Heart left ventricle (tissue), 16 donors: ENCODE measurements at regions not wholly inside any gene's neighbourhood (a gene's known extent, or its start where the extent isn't known, plus 50 kb on each side); places are given as distances from the start of the nearest gene placed in this dataset.

Source experiments
- ATAC-seq, 4 donors: fragments of 200-7000 bp; cut with Tn5 transposase; one replicate each; pipeline ENCODE4 v1.9.1; 2020 to 2022; ENCODE audit warnings: moderate library complexity in 4 of 4, mild to moderate bottlenecking in 3 of 4, moderate number of reproducible peaks in 1 of 4
- DNase-seq, 5 donors: peaks; one replicate each; pipeline ENCODE4 v3.0.0-alpha.2; 2020
- H3K27ac ChIP-seq, 12 donors: fragments of 200-600 bp; sonication (generic) in 4 of 12; one replicate each; pipeline versions ENCODE4 v1.5.0 to v1.8.0; 2016 to 2022; ENCODE audit warnings: mild to moderate bottlenecking in 2 of 12
- H3K27me3 ChIP-seq, 9 donors: fragments of 200-600 bp; sonication (generic) in 2 of 9; one replicate each; pipeline versions ENCODE4 v1.5.1 to v1.8.0; 2016 to 2022; ENCODE audit warnings: mild to moderate bottlenecking in 3 of 9
- H3K36me3 ChIP-seq, 9 donors: fragments of 200-600 bp; sonication (generic) in 2 of 9; one replicate each; pipeline versions ENCODE4 v1.5.0 to v1.8.0; 2018 to 2022; ENCODE audit warnings: mild to moderate bottlenecking in 2 of 9
- H3K4me1 ChIP-seq, 12 donors: fragments of 200-600 bp; sonication (generic) in 4 of 12; one replicate each; pipeline versions ENCODE4 v1.5.0 to v1.8.0; 2016 to 2022; ENCODE audit warnings: mild to moderate bottlenecking in 3 of 12
- H3K4me3 ChIP-seq, 12 donors: fragments of 200-600 bp; sonication (generic) in 4 of 12; one replicate each; pipeline versions ENCODE4 v1.5.0 to v1.8.0; 2017 to 2022; ENCODE audit warnings: mild to moderate bottlenecking in 9 of 12, moderate library complexity in 4 of 12
- H3K9me3 ChIP-seq, 12 donors: fragments of 200-600 bp; sonication (generic) in 4 of 12; one replicate each; pipeline versions ENCODE4 v1.5.0 to v1.8.0; 2016 to 2022; ENCODE audit warnings: mild to moderate bottlenecking in 1 of 12
- CTCF ChIP-seq, 12 donors: fragments of 200-600 bp; sonication (generic) in 4 of 12; IDR thresholded peaks; one replicate each; pipeline versions ENCODE4 v1.5.0 to v1.8.0; 2018 to 2022; ENCODE audit warnings: antibody characterized with exemption in 12 of 12, mild to moderate bottlenecking in 5 of 12
- POLR2A ChIP-seq, 2 donors: fragments of 450-650 bp; IDR thresholded peaks; one replicate each; pipeline ENCODE4 v1.6.1; 2017; ENCODE audit warnings: antibody characterized with exemption in 2 of 2, mild to moderate bottlenecking in 2 of 2, moderate library complexity in 2 of 2
- WGBS, 4 donors: extraction: QIAGEN DNeasy Blood & Tissue Kit in 2 of 4; methylation state at CpG; one replicate each; pipeline versions ENCODE4 v1.1.5 to v1.1.7; 2013 to 2018; 5-methylcytosine and 5-hydroxymethylcytosine counted together
- intact Hi-C, 10 donors: fragments of 100-400 bp; cut with DNase I; formaldehyde crosslinking; loops; one replicate each; pipeline versions ENCODE4 v1.11.1 to v1.14.2; 2022
- donor health status: ischemic (EF 13 %, LVEDD 7.1; RV severe dilation, severe dysfunction).
- donor health status: healthy with polysubstance abuse.
- donor health status: DM: no; HTN: yes; CAD: no.
- donor health status: DM: no; HTN: no; CAD: no.
- donor health status: ischemic (EF 25% LVEDD 6.9; RV normal size, moderate dysfunction).
- donor health status: ischemic (EF 25% LVEDD 5.7; RV mildly dilated, moderate dysfunction).
- donor health status: healthy.
- donor health status: DM: yes; HTN: yes; CAD: no.
- donor health status: ischemic (EF 35%, LVEDD 5.7; RV mildly dilated, moderate dysfunction).
- donor health status: nonischemic (EF 11% LVEDD 7.7; RV severe dilation, severe dysfunction).
- donor health status: DM: yes; HTN: yes; CAD: no.
- donor health status: PGD.
- donor health status: ischemic (EF 29% LVEDD 5.4; RV normal size, mild dysfunction).
- donor health status: nonischemic (EF 23%, LVEDD 6.1; RV moderate dilation, normal function).

GRCh38 chrX:43225626-43226328, 430.3 kb upstream of the MAOA start:
- DNase-seq = no peak
- no peak for ATAC-seq
- TF ChIP-seq CTCF (IDR thresholded peaks at IDR 0.05) = no peak
- no peak for TF ChIP-seq POLR2A (IDR thresholded peaks at IDR 0.05)
- H3K4me1 ChIP-seq = no peaks in the 10 kb centered on the region
- intact Hi-C loops = no loop called here
- no peaks in the 10 kb centered on the region for H3K27me3 ChIP-seq
- WGBS, 4 donors = 77 to 93% (median 87%) methylated on average over 3 of the region's 3 CpGs
- H3K9me3 ChIP-seq = no peaks in the 10 kb centered on the region
- H3K27ac ChIP-seq = no peak overlapping the region
- no peak overlapping the region for H3K4me3 ChIP-seq
- H3K36me3 ChIP-seq = no peaks in the 10 kb centered on the region

GRCh38 chrX:43238461-43238945, 417.6 kb upstream of the MAOA start:
- Histone ChIP-seq H3K4me1 (no peaks in the 10 kb centered on the region), H3K27me3 (peaks cover 0 to 3% (median 0%) of the 10 kb centered on the region in 9 donors), H3K9me3 (no peaks in the 10 kb centered on the region), H3K4me3 (no peak overlapping the region), H3K27ac (no peak overlapping the region), H3K36me3 (no peaks in the 10 kb centered on the region)
- ATAC-seq = no peak
- no peak for DNase-seq
- intact Hi-C loops = no loop called here
- 50 to 73% (median 54%) methylated on average over 1 of the region's 1 CpG for WGBS, 4 donors
- TF ChIP-seq POLR2A (IDR thresholded peaks at IDR 0.05) = no peak
- no peak for TF ChIP-seq CTCF (IDR thresholded peaks at IDR 0.05)

GRCh38 chrX:43239356-43239755, 416.7 kb upstream of the MAOA start:
- ATAC-seq (no peak), DNase-seq (no peak)
- intact Hi-C loops = no loop called here
- H3K4me3 ChIP-seq = no peak overlapping the region
- no peak overlapping the region for H3K27ac ChIP-seq
- WGBS, 4 donors = 39 to 55% (median 45%) methylated on average over 4 of the region's 4 CpGs
- H3K9me3 ChIP-seq = no peaks in the 10 kb centered on the region
- H3K27me3 ChIP-seq = peaks cover 0 to 3% (median 0%) of the 10 kb centered on the region in 9 donors
- TF ChIP-seq POLR2A (IDR thresholded peaks at IDR 0.05) = no peak
- TF ChIP-seq CTCF (IDR thresholded peaks at IDR 0.05) = no peak
- H3K4me1 ChIP-seq = no peaks in the 10 kb centered on the region
- H3K36me3 ChIP-seq = no peaks in the 10 kb centered on the region

- Histone ChIP-seq H3K27ac (no peak overlapping the region), H3K36me3 (no peaks in the 10 kb centered on the region), H3K4me1 (no peaks in the 10 kb centered on the region), H3K9me3 (no peaks in the 10 kb centered on the region), H3K27me3 (no peaks in the 10 kb centered on the region), H3K4me3 (no peak overlapping the region)
- intact Hi-C loops = no loop called here
- TF ChIP-seq CTCF (IDR thresholded peaks at IDR 0.05) = no peak
- ATAC-seq = no peak
- WGBS, 4 donors = 82 to 94% (median 88%) methylated on average over 1 of the region's 1 CpG
- DNase-seq = no peak
Measured at GRCh38 chrX:43255596-43255995, 400.5 kb upstream of the MAOA start.
